Hematopoietic multipotent progenitor cell treated with erythropoietin and hydrocortisone succinate and interleukin-3 and kit ligand, for 15 days (in vitro differentiated cells): ENCODE measurements at regions not wholly inside any gene's neighbourhood (a gene's known extent, or its start where the extent isn't known, plus 50 kb on each side); places are given as distances from the start of the nearest gene placed in this dataset.
"Not testable (repeated sequence)": the region's sequence is repeated elsewhere in the genome, so short reads cannot be mapped to it uniquely, and the experiment has no call there.

Experiments
- DNase-seq: peaks from one replicate; pipeline ENCODE4 v3.0.0-alpha.2; 2015; ENCODE audit warnings: low spot score

- not testable (repeated sequence) for DNase-seq
These were observed 206.9 kb downstream of the NPIPB11 start for GRCh38 chr16:29199626-29200025.

GRCh38 chr16:29198731-29199521, 207.6 kb downstream of the NPIPB11 start:
- DNase-seq: no peak

GRCh38 chr16:29198231-29198630, 208.3 kb downstream of the NPIPB11 start:
- DNase-seq: no peak

- DNase-seq: not testable (repeated sequence)
These were observed 208.9 kb downstream of the NPIPB11 start for GRCh38 chr16:29197494-29198100.

DNA sequence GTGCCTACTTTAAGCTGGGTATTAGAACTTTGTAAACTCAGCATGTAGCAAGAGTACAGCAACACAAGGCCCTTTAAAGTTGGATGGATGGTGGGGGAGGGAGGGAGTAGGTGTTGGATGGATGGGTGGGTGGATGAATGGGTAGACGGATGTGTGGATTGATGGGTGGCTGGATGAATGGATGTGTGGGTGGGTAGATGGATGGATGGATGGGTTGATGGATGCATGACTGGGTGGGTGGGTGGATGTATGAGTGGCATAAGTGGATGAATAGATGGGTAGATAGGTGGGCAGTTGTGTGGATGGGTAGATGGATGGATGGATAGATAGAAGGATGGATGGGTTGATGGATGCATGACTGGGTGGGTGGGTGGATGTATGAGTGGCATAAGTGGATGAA, 209.8 kb downstream of the NPIPB11 start:
- DNase-seq: not testable (repeated sequence)

DNA sequence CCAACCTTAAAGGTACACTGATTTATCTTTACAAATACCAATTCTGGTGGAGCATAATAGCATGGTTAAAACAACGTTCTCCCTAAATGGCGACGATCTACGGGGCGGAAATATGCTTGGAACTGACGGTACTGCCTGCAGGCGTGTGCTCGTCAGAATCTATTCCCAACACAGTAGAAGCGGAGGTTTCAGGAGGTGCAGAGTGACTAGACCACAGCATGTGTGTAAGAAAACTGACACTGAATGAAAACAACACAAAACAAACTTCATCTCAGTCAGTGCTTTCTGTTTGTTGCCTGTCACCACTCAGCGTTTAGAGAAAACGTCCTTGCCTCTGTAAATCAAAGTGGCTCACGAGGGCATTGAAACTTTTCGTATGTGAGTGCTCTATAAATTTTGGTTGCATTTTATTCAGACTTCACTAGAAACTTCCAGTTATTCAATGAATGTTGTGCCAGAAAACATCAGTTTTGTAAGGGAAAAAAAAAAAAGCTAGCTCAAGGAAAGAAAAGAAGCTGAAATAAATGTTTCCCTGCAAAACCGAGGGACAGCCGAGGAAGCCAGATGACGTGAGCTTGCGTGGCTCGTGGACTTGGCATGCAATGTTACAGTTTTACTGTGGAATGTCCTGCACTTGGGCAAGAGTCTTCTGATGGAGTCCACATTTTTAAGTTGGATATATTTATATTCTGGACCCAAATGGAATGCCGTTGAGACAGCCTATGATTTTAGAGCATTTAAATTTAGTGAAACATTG, 210.4 kb downstream of the LAT start:
- not testable (repeated sequence) for DNase-seq

DNA sequence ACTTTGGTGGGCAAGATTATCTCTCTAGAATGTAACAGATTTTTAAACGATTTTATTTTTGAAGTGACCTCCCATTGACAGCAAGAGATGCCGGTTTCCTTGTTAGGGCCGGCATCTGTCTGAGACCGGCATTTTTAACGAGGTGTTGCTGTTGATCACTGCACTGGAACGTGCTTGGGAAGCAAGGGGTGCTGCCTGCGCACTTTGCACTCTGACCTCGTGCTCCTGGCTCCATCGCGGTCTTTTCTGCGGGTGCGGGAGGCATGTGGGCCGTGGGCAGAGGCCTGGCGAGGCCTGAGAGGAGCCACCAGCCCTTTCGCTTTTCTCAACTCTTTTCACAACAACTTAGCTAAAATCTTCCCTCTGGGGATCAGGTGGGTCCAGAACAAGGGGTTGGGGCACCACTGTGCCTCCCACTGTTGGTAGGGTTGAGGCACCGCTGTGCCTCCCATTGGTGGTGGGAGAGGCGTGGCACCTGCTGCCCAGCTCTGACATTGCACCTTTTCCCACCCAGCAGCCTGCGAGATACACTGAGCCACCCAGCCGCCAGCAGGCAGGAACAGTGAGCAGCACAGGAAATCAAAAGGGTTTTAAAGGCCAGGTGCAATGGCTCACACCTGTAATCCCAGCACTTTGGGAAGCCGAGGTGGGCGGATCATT, 209.5 kb downstream of the LAT start:
- DNase-seq: not testable (repeated sequence)

GRCh38 chr16:29193634-29194033, 208.8 kb downstream of the LAT start:
- not testable (repeated sequence) for DNase-seq

DNA sequence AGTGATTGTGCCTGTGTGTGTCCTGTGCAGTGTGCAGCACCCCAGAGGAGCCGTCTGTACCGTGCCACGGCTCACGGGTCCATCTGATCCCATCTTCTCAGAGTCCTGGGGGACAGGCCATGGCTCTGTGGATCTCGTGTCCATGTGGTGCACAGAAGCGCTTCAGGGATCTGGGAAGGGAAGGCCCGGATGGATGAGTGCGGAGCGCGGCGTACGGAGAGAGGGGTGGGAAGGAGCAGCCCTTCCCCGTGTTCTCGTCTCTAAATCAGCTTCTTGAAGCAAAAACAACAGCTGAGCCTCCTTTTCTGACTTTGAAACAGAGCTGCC, 208.4 kb downstream of the LAT start:
- not testable (repeated sequence) for DNase-seq

GRCh38 chr16:29192329-29193247, 207.7 kb downstream of the LAT start:
- no peak for DNase-seq

- not testable (repeated sequence) for DNase-seq
These were observed 206.9 kb downstream of the LAT start for GRCh38 chr16:29191636-29192180.

DNA sequence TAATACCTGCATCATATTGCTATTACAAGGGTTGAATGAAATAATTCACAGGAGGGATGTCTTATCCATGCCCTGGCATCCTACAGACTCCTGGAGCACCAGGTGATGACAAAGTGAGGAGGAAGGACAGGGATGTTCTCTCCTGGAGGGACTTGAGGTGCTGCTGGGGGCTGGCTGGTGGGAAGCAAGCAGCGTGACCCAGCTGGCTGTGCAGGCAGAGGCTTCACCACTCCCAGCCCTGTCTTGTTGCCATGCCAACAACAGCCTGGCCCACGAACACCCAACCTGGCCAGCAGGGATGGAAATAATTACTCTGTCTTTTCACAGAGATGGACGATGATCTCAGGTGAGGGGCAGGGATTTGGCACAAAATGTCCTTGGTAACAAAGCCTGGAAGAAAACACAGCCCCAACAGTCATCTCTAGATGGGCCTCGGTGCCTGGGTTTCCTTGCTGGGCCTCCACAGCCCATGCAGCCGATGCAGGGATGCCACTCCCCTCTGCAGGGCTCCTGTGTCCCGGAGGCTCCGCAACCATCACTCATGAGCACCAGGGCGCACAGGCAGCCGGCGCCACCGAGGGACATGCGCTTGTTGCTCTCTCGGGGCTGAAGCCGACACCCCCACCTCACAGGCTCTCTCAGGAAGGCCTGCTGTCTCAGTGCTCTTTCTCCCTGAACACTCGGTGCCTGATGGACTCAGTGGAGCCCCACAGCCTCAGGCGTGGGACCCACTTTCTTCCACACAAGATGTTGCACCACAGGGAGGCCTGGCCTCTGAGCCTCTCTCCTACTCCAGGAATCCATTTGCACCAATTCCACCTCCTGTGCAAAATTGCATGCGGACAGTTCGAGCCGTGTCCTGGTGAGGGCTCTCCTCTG, 205.9 kb downstream of the LAT start:
- not testable (repeated sequence) for DNase-seq

- DNase-seq: not testable (repeated sequence)
These were observed 204.0 kb downstream of the LAT start for GRCh38 chr16:29188806-29189205.

DNA sequence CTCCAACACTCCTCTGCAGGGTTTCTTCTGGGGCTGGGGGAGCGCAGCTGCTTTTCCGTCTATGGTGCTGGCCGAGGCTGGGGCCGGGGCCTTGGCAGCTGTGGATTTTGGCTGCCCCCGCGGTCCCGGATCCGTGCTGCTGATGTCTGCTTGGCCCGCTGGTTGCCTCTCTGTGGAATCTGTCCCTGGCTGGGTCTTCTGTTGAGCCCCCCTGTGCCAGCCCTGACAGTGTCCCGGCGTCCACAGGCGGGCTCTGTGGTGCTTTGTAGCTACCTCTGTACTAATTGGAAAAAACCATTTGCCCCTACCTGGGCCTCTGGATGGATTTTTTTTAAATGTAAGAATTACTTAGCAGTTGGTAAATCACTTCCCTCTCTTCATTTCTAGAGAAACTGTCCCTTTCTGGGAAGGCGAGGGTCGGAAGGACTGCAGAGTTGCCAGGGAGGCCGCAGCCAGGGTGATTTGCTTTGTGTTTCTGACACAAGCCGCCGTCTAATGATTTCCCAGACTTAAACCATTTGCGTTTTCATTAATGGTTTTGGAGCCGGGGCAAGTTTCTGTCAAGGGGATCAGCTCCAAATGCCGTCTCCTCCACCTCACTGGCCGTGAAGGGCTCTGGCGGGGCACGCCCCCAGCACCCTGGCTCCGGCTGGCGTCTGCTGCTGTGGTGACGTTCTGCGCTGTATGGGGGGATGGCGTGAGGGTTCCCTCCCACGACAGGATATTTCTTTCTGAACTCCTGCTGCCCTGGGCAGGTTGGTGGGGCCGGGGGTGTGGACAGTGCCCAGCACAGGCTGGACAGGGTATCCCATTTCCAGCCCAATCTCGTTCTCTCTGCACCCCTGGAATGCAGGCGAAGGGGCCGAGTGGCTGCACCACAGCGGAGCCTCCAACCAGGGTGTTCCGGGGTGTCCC, 201.7 kb downstream of the LAT start:
- not testable (repeated sequence) for DNase-seq

- not testable (repeated sequence) for DNase-seq
These were observed 201.0 kb downstream of the LAT start for GRCh38 chr16:29185872-29186271.

DNA sequence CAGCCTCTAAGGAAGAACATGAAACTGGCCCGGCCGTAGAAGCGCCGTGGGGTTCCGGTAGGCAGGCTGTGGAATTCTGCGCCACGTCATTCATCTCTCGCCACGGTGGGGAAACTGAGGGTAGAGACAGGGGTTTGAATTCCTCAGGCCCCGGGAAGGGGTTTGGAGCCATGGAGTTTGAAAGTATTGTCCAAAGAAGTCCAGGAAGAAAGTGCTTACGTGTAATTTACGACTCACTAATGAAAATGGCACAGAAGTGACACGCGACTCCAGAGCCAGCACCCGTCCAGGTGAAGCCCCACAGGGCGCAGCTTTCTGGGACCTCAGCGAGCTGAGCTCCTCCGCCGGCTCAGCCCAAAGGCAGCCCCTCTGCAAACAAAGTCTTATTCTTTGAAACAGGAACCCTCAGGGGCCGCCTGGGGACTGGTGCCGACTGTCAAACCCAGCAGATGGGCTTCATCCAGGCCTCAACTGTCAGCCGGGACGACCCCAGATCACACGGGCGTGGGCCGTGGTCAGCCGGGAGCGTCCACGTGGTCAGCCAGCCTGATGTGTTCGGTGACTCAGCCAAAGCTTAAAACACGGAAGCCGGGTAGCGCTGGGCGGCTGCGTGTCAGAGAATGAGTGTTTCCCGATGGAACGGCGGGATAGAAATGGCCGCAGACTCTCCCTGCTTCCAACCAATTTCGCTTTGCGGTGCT, 200.0 kb downstream of the LAT start:
- not testable (repeated sequence) for DNase-seq

DNA sequence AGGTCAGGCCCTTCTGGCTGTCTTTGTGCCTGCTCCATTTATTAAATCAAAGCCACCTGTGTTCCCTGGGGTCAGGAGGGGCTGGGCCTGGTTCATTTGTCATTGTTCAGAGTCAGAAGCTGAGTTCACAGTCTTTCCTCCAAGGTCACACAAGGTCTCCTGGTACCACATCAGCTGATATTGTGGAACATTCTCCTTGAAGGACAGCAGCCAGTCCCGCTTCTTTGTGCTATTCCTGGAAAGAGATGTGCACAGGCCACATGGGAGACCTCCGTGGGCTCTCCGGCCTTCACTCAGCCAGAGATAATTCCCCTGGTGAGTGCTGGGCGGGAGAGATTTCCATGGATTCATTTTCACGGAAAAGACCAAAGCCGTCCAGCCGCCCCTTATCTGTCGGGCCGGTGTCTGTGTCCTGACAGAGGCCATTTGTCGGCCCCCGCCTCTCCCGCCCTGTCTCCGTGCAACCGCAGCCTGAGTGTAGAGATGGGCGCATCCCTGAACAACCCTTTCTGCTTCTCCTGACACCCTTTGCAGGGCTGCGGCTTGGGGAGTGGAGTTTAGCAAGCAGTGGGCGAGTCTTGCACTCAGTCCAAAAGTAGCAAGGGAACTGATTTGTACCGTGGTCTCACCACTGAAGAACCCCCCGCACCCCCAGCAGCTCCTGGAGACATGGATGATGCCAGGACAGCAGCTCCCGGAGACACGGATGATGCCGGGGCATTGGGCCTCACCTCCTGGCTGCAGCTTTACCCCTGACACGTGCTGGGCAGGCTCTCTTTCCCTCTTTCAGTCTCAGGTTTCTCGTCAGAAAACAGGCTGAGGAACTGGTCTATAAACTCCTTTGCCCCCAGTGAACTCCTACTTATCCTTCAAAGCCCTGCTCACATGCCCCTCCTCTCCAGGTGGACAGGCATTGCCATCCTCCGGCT, 198.4 kb downstream of the LAT start:
- not testable (repeated sequence) for DNase-seq
